ENCODE measurements at regions not wholly inside any gene's neighbourhood (a gene's known extent, or its start where the extent isn't known, plus 50 kb on each side); places are given as distances from the start of the nearest gene placed in this dataset.

- Mint-ChIP-seq H3K4me1 (ENCODE audit: low read depth) (no peaks in the 10 kb centered on the region), H3K36me3 (ENCODE audit: low read depth) (no peaks in the 10 kb centered on the region), H3K27me3 (no peaks in the 10 kb centered on the region), H3K27ac (no peak overlapping the region), H3K4me3 (no peak overlapping the region), H3K9me3 (no peaks in the 10 kb centered on the region)
- no peaks in the 10 kb centered on the region for H3K36me3 ChIP-seq (ENCODE audit: insufficient read depth, low read length)
- TF ChIP-seq CTCF (IDR thresholded peaks at IDR 0.05): no peak
- no peak for DNase-seq
- no peak overlapping the region for H3K27ac ChIP-seq (ENCODE audit: low read depth in 1 of 2, low read length in 2 of 2)
- intact Hi-C loops (cut with DNase I, micrococcal nuclease): no loop called here
- no peaks in the 10 kb centered on the region for H3K27me3 ChIP-seq (ENCODE audit: control insufficient read depth in 1 of 2, insufficient read depth in 2 of 2, low read length in 2 of 2)
- H3K9me3 ChIP-seq (ENCODE audit: control insufficient read depth in 1 of 2, insufficient read depth in 1 of 2, low read length in 2 of 2): no peaks in the 10 kb centered on the region
- POLR2A ChIA-PET: no interaction called here
- CTCF ChIA-PET: no interaction called here
- H3K4me1 ChIP-seq (ENCODE audit: insufficient read depth, low read length): no peaks in the 10 kb centered on the region
- no peak overlapping the region for H3K4me3 ChIP-seq (ENCODE audit: low read length)
- ATAC-seq (ENCODE audit: poor library complexity): no peak
Measured at GRCh38 chr2:137813176-137813575, 151.1 kb upstream of the HNMT start.

DNA sequence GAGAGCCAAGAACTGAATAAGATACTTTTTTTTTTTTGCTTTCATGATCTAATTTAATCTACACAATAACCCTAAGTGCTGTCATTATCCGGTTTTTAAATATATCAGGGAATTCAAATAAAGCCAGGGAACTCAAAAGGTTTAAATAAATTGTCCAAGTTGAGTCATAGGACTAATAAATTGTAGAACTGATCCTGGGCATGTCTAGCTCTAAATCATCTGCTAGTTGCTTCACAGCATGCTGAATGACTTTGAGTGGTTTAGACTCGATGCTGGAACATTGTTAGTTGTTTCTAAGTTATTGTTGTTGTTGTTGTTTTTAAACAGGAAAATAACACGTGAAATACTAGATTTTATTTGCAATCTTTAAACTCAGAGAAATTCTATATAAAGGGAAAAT is 147.2 kb upstream of the HNMT start:
- Histone ChIP-seq H3K4me3 (ENCODE audit: low read length) (no peak overlapping the region), H3K27me3 (ENCODE audit: control insufficient read depth in 1 of 2, insufficient read depth in 2 of 2, low read length in 2 of 2) (no peaks in the 10 kb centered on the region), H3K9me3 (ENCODE audit: control insufficient read depth in 1 of 2, insufficient read depth in 1 of 2, low read length in 2 of 2) (no peaks in the 10 kb centered on the region), H3K27ac (ENCODE audit: low read depth in 1 of 2, low read length in 2 of 2) (no peak overlapping the region), H3K36me3 (ENCODE audit: insufficient read depth, low read length) (no peaks in the 10 kb centered on the region), H3K4me1 (ENCODE audit: insufficient read depth, low read length) (no peaks in the 10 kb centered on the region)
- intact Hi-C loops (cut with DNase I, micrococcal nuclease): no loop called here
- Mint-ChIP-seq H3K9me3 (no peaks in the 10 kb centered on the region), H3K4me3 (no peak overlapping the region), H3K4me1 (ENCODE audit: low read depth) (no peaks in the 10 kb centered on the region), H3K36me3 (ENCODE audit: low read depth) (no peaks in the 10 kb centered on the region), H3K27ac (no peak overlapping the region), H3K27me3 (peaks cover 5% of the 10 kb centered on the region)
- ATAC-seq (ENCODE audit: poor library complexity) (no peak), DNase-seq (no peak)
- ChIA-PET CTCF (interaction anchor here (1.1 kb wide), 1 partner anchor 24 kb away, joined by 3 read pairs; no protein-coding TSS in a partner anchor), POLR2A (interaction anchor here (0.6 kb wide), 1 partner anchor 59 kb away, joined by 3 read pairs; no protein-coding TSS in a partner anchor)
- TF ChIP-seq CTCF (IDR thresholded peaks at IDR 0.05): no peak

DNA sequence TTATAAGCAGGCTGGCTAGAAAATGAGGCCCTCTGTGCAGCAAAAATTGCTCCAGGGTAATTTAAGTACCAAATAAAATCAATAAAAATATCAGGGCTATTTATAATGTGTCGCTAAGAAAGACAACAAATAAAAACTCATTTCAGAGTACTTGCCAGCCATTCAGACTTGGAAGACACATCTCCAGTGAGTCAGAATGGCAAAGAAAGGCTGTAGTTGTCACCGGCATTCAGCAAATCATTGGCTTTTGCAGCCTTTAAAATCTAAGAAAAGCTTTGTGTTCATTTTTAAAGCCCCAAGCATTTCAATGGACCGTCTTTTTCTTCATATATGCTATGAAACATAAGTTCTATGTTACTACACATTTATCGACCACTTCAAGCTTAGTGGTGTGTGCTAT is 141.1 kb upstream of the HNMT start:
- intact Hi-C loops (cut with DNase I, micrococcal nuclease): no loop called here
- Histone ChIP-seq H3K9me3 (ENCODE audit: control insufficient read depth in 1 of 2, insufficient read depth in 1 of 2, low read length in 2 of 2) (no peaks in the 10 kb centered on the region), H3K4me3 (ENCODE audit: low read length) (no peak overlapping the region), H3K4me1 (ENCODE audit: insufficient read depth, low read length) (no peaks in the 10 kb centered on the region), H3K27me3 (ENCODE audit: control insufficient read depth in 1 of 2, insufficient read depth in 2 of 2, low read length in 2 of 2) (no peaks in the 10 kb centered on the region), H3K36me3 (ENCODE audit: insufficient read depth, low read length) (no peaks in the 10 kb centered on the region), H3K27ac (ENCODE audit: low read depth in 1 of 2, low read length in 2 of 2) (no peak overlapping the region)
- no peak for TF ChIP-seq CTCF (IDR thresholded peaks at IDR 0.05)
- no peaks in the 10 kb centered on the region for H3K36me3 Mint-ChIP-seq (ENCODE audit: low read depth)
- DNase-seq (no peak), ATAC-seq (ENCODE audit: poor library complexity) (no peak)
- no peak overlapping the region for H3K4me3 Mint-ChIP-seq
- POLR2A ChIA-PET: no interaction called here
- H3K27me3 Mint-ChIP-seq: peaks cover 19% of the 10 kb centered on the region
- H3K4me1 Mint-ChIP-seq (ENCODE audit: low read depth): no peaks in the 10 kb centered on the region
- H3K27ac Mint-ChIP-seq: no peak overlapping the region
- no peaks in the 10 kb centered on the region for H3K9me3 Mint-ChIP-seq
- CTCF ChIA-PET: no interaction called here

Measured in CD4-positive, alpha-beta T cell (primary cell).